ENCODE measurements at regions not wholly inside any gene's neighbourhood (a gene's known extent, or its start where the extent isn't known, plus 50 kb on each side); places are given as distances from the start of the nearest gene placed in this dataset.

DNA sequence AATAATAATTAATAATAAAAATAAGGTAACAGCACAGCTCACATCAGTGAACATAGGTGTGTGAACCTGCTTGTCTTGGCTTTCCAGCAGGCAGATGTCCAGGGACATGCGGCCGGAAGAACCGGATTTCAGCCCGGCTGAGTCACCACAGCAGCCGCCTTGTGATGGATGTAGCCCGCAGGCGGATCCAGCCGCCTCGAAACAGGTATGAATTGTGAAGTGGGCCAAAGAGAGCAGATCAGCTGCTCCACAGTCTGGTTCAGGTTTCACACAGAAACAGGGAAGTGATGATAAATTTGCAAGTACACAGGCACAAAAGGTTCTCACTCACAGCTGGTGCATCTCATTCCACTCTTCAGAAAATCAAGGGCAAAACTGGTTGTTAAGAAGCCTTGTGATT is 55.1 kb downstream of the ID4 start:
- no peaks in the 10 kb centered on the region for H3K79me2 ChIP-seq (ENCODE audit: insufficient read depth, low read length)
- no peak overlapping the region for H3K4me2 ChIP-seq (ENCODE audit: low read depth, low read length, poor library complexity, severe bottlenecking)
- H3K9ac ChIP-seq (ENCODE audit: low read length), result no peak overlapping the region
- no peaks in the 10 kb centered on the region for H3K9me3 ChIP-seq (ENCODE audit: insufficient read depth, low read length)
- H3K4me3 ChIP-seq (ENCODE audit: insufficient read depth, low read length, poor library complexity, severe bottlenecking), result no peak overlapping the region
- no peak overlapping the region for H2AFZ ChIP-seq (ENCODE audit: low read depth, low read length, severe bottlenecking)
- H3K36me3 ChIP-seq (ENCODE audit: low read length), result no peaks in the 10 kb centered on the region
- H3F3A ChIP-seq (ENCODE audit: insufficient read depth), result no peaks in the 10 kb centered on the region
- no peak for TF ChIP-seq EZH2phosphoT487 (conservative IDR thresholded peaks at IDR 0.05; ENCODE audit: low read length)
- TF ChIP-seq, protein P1, sequence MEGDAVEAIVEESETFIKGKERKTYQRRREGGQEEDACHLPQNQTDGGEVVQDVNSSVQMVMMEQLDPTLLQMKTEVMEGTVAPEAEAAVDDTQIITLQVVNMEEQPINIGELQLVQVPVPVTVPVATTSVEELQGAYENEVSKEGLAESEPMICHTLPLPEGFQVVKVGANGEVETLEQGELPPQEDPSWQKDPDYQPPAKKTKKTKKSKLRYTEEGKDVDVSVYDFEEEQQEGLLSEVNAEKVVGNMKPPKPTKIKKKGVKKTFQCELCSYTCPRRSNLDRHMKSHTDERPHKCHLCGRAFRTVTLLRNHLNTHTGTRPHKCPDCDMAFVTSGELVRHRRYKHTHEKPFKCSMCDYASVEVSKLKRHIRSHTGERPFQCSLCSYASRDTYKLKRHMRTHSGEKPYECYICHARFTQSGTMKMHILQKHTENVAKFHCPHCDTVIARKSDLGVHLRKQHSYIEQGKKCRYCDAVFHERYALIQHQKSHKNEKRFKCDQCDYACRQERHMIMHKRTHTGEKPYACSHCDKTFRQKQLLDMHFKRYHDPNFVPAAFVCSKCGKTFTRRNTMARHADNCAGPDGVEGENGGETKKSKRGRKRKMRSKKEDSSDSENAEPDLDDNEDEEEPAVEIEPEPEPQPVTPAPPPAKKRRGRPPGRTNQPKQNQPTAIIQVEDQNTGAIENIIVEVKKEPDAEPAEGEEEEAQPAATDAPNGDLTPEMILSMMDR (IDR thresholded peaks at IDR 0.05; ENCODE audit: insufficient read depth, low read length, poor library complexity, severe bottlenecking), result no peak
- no peaks in the 10 kb centered on the region for H3K27me3 ChIP-seq (ENCODE audit: low read length)
- H3K27ac ChIP-seq (ENCODE audit: low read depth, low read length), result no peak overlapping the region
- H3K9me2 ChIP-seq (replicated peaks; ENCODE audit: insufficient read depth, low read length), result no peaks in the 10 kb centered on the region
- H4K20me1 ChIP-seq (ENCODE audit: low read depth, low read length), result no peaks in the 10 kb centered on the region

DNA sequence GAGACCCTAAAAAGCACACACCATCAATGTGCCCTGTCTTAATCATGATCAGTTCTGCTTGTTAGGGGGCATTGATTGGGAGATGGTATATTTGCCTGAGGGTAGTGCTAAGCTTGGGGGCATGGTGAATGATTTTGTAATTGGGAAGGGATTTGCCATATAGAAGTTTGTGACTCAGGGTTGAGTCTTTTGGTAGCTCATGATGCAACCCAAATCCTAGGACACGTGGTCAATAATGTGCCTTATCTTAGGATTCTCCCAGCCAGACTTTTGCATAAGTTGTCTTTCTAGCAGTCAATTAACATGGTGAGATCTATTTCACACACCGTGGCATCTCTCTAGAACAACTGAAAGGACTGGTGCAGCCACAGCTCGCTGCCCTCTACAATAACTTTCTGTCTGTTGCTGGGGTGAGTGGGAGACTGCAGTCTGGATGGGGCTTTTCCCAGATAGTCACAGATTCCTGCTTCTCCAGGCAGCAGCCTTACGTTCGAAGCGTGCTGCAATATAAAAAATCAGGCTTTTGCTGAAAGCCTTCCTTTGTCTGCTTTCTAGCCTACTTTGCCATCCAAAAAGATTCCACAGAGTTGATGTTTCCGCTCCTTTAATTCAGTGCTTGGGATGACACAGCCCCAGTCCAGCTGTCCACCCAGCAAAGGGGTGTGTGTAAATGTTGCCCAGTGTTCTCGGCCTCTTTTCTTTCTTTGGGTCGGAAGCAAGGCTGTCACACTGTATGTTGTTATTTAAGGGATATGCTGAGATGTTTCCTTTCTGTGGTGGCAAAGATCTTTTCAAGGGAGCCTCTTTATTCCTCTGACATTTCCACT is 58.9 kb downstream of the ID4 start:
- no peaks in the 10 kb centered on the region for H3K9me3 ChIP-seq (ENCODE audit: insufficient read depth, low read length)
- TF ChIP-seq EZH2phosphoT487 (conservative IDR thresholded peaks at IDR 0.05; ENCODE audit: low read length), result no peak
- TF ChIP-seq, protein P1 (IDR thresholded peaks at IDR 0.05; ENCODE audit: insufficient read depth, low read length, poor library complexity, severe bottlenecking), result no peak
- H3K4me2 ChIP-seq (ENCODE audit: low read depth, low read length, poor library complexity, severe bottlenecking), result no peak overlapping the region
- no peak overlapping the region for H3K27ac ChIP-seq (ENCODE audit: low read depth, low read length)
- no peaks in the 10 kb centered on the region for H3K27me3 ChIP-seq (ENCODE audit: low read length)
- no peak overlapping the region for H3K4me3 ChIP-seq (ENCODE audit: insufficient read depth, low read length, poor library complexity, severe bottlenecking)
- H3K79me2 ChIP-seq (ENCODE audit: insufficient read depth, low read length), result no peaks in the 10 kb centered on the region
- H3K9ac ChIP-seq (ENCODE audit: low read length), result no peak overlapping the region
- H4K20me1 ChIP-seq (ENCODE audit: low read depth, low read length), result no peaks in the 10 kb centered on the region
- no peaks in the 10 kb centered on the region for H3K36me3 ChIP-seq (ENCODE audit: low read length)
- no peak overlapping the region for H2AFZ ChIP-seq (ENCODE audit: low read depth, low read length, severe bottlenecking)
- H3K9me2 ChIP-seq (replicated peaks; ENCODE audit: insufficient read depth, low read length), result no peaks in the 10 kb centered on the region
- H3F3A ChIP-seq (ENCODE audit: insufficient read depth), result no peaks in the 10 kb centered on the region

DNA sequence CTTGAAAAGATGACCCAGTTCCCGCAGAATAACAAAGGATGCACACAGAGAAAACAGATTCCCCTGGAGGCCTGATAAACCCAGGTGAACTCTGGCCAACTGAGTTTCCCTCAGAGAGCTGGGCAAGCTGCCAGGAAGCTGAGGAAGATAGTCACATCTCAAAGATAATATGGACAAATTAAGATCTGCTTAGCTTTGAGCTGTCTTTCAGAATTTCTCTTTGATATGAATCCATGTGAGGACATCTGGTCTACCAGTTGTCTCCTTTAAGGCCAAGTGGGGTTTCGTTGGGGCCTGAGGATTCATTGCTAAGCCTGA is 59.5 kb downstream of the ID4 start:
- H2AFZ ChIP-seq (ENCODE audit: low read depth, low read length, severe bottlenecking), result no peak overlapping the region
- no peaks in the 10 kb centered on the region for H3K27me3 ChIP-seq (ENCODE audit: low read length)
- no peaks in the 10 kb centered on the region for H3K9me3 ChIP-seq (ENCODE audit: insufficient read depth, low read length)
- no peaks in the 10 kb centered on the region for H3F3A ChIP-seq (ENCODE audit: insufficient read depth)
- H3K36me3 ChIP-seq (ENCODE audit: low read length), result no peaks in the 10 kb centered on the region
- H4K20me1 ChIP-seq (ENCODE audit: low read depth, low read length), result no peaks in the 10 kb centered on the region
- no peaks in the 10 kb centered on the region for H3K79me2 ChIP-seq (ENCODE audit: insufficient read depth, low read length)
- no peak overlapping the region for H3K9ac ChIP-seq (ENCODE audit: low read length)
- H3K4me3 ChIP-seq (ENCODE audit: insufficient read depth, low read length, poor library complexity, severe bottlenecking), result no peak overlapping the region
- H3K4me2 ChIP-seq (ENCODE audit: low read depth, low read length, poor library complexity, severe bottlenecking), result no peak overlapping the region
- TF ChIP-seq, protein P1 (IDR thresholded peaks at IDR 0.05; ENCODE audit: insufficient read depth, low read length, poor library complexity, severe bottlenecking), result no peak
- TF ChIP-seq EZH2phosphoT487 (conservative IDR thresholded peaks at IDR 0.05; ENCODE audit: low read length), result no peak
- H3K27ac ChIP-seq (ENCODE audit: low read depth, low read length), result no peak overlapping the region
- H3K9me2 ChIP-seq (replicated peaks; ENCODE audit: insufficient read depth, low read length), result no peaks in the 10 kb centered on the region
